ENCODE measurements at regions not wholly inside any gene's neighbourhood (a gene's known extent, or its start where the extent isn't known, plus 50 kb on each side); places are given as distances from the start of the nearest gene placed in this dataset.

- Histone ChIP-seq H3K4me1 (no peaks in the 10 kb centered on the region), H3K27ac (no peak overlapping the region), H3K4me3 (no peak overlapping the region), H3K36me3 (no peaks in the 10 kb centered on the region), H3K9me3 (no peaks in the 10 kb centered on the region), H3K27me3 (no peaks in the 10 kb centered on the region)
- FAIRE-seq (no peak), ATAC-seq (no peak), DNase-seq (no peak)
- TF ChIP-seq CTCF (IDR thresholded peaks at IDR 0.05): no peak
- WGBS, 2 donors: 64 to 71% methylated on average over 6 of the region's 6 CpGs
- intact Hi-C loops (cut with DNase I): no loop called here
Observed at GRCh38 chr3:78046566-78046965, 1006.7 kb downstream of the ROBO2 start.

GRCh38 chr3:78048698-78049097, 1008.8 kb downstream of the ROBO2 start:
- H3K36me3 ChIP-seq: no peaks in the 10 kb centered on the region
- H3K4me1 ChIP-seq: no peaks in the 10 kb centered on the region
- ATAC-seq (peak in 1 of 4 donors; percentile 41), DNase-seq (no peak), FAIRE-seq (no peak)
- intact Hi-C loops (cut with DNase I): no loop called here
- WGBS, 2 donors: 38 to 41% methylated on average over 3 of the region's 3 CpGs
- no peak overlapping the region for H3K4me3 ChIP-seq
- no peaks in the 10 kb centered on the region for H3K27me3 ChIP-seq
- no peak overlapping the region for H3K27ac ChIP-seq
- H3K9me3 ChIP-seq: no peaks in the 10 kb centered on the region
- TF ChIP-seq CTCF (IDR thresholded peaks at IDR 0.05): no peak

GRCh38 chr3:78049521-78049920, 1009.6 kb downstream of the ROBO2 start:
- WGBS, 2 donors: 53 to 60% methylated on average over 4 of the region's 4 CpGs
- intact Hi-C loops (cut with DNase I): no loop called here
- FAIRE-seq: no peak

GRCh38 chr3:78050276-78051065, 1010.6 kb downstream of the ROBO2 start:
- 53 to 59% methylated on average over 4 of the region's 4 CpGs for WGBS, 2 donors
- ATAC-seq: no peak
- no peak for TF ChIP-seq CTCF (IDR thresholded peaks at IDR 0.05)
- FAIRE-seq: no peak
- no peaks in the 10 kb centered on the region for H3K4me1 ChIP-seq
- H3K27ac ChIP-seq: no peak overlapping the region
- no peaks in the 10 kb centered on the region for H3K36me3 ChIP-seq
- no peak for DNase-seq
- H3K4me3 ChIP-seq: no peak overlapping the region
- intact Hi-C loops (cut with DNase I): no loop called here
- no peaks in the 10 kb centered on the region for H3K9me3 ChIP-seq
- H3K27me3 ChIP-seq: no peaks in the 10 kb centered on the region

More at GRCh38 chr3:78049521-78049920, 1009.6 kb downstream of the ROBO2 start:
- DNase-seq: no peak
- Histone ChIP-seq H3K27me3 (no peaks in the 10 kb centered on the region), H3K4me1 (no peaks in the 10 kb centered on the region), H3K36me3 (no peaks in the 10 kb centered on the region), H3K4me3 (no peak overlapping the region), H3K9me3 (no peaks in the 10 kb centered on the region), H3K27ac (no peak overlapping the region)
- TF ChIP-seq CTCF (IDR thresholded peaks at IDR 0.05): no peak
- no peak for ATAC-seq

GRCh38 chr3:78052746-78053145, 1012.8 kb downstream of the ROBO2 start:
- Histone ChIP-seq H3K36me3 (no peaks in the 10 kb centered on the region), H3K4me3 (no peak overlapping the region), H3K27me3 (no peaks in the 10 kb centered on the region), H3K27ac (no peak overlapping the region), H3K9me3 (no peaks in the 10 kb centered on the region), H3K4me1 (no peaks in the 10 kb centered on the region)
- 51 to 65% methylated on average over 8 of the region's 8 CpGs for WGBS, 2 donors
- DNase-seq: no peak
- TF ChIP-seq CTCF (IDR thresholded peaks at IDR 0.05): no peak
- ATAC-seq: no peak
- intact Hi-C loops (cut with DNase I): no loop called here
- no peak for FAIRE-seq

Measured in pancreas (tissue), 10 donors.